ENCODE measurements at regions not wholly inside any gene's neighbourhood (a gene's known extent, or its start where the extent isn't known, plus 50 kb on each side); places are given as distances from the start of the nearest gene placed in this dataset.

DNA sequence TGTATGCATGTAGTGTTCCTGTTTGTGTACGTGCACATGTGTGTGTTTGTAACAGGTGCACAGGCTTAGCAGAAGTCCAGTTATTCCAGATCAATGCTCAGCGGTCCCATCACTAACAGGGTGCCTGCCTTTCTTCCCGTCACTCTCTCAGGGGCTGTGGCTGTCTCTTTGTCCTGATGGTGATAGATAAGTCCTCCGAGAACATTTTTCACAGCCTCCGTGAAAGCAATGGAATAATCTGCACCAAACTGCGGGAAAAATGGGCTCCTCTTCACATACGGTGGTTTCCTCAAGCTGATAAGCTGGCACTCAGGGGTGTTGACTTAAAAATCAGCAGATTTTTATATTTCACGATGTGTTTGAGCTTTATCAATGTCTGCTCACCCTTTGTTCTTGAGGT is 342.3 kb downstream of the TMEM114 start:
- no peak for DNase-seq (ENCODE audit: low read depth)
- no peak overlapping the region for H3K4me3 ChIP-seq (ENCODE audit: low read length)
- TF ChIP-seq, protein P1, sequence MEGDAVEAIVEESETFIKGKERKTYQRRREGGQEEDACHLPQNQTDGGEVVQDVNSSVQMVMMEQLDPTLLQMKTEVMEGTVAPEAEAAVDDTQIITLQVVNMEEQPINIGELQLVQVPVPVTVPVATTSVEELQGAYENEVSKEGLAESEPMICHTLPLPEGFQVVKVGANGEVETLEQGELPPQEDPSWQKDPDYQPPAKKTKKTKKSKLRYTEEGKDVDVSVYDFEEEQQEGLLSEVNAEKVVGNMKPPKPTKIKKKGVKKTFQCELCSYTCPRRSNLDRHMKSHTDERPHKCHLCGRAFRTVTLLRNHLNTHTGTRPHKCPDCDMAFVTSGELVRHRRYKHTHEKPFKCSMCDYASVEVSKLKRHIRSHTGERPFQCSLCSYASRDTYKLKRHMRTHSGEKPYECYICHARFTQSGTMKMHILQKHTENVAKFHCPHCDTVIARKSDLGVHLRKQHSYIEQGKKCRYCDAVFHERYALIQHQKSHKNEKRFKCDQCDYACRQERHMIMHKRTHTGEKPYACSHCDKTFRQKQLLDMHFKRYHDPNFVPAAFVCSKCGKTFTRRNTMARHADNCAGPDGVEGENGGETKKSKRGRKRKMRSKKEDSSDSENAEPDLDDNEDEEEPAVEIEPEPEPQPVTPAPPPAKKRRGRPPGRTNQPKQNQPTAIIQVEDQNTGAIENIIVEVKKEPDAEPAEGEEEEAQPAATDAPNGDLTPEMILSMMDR (IDR thresholded peaks at IDR 0.05; ENCODE audit: insufficient read depth, low read depth, low read length, missing control alignments), result no peak

DNA sequence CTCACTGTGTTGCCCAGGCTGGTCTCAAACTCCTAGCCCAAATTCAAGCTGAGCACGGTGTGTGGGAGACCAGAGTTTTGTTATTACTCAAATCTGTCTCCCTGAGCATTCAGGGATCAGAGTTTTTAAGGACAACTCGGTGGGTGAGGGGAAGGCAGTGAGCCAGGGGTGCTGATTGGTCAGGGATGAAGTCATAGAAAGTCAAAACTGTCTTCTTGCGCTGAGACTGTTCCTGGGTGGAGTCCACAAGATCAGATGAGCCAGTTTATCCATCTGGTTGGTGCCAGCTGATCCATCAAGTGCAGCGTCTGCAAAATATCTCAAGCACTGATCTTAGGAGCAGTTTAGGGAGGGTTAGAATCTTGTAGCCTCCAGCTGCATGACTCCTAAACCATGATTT is 346.3 kb downstream of the TMEM114 start:
- TF ChIP-seq, protein P1 (IDR thresholded peaks at IDR 0.05; ENCODE audit: insufficient read depth, low read depth, low read length, missing control alignments), result no peak
- H3K4me3 ChIP-seq (ENCODE audit: low read length), result no peak overlapping the region
- no peak for DNase-seq (ENCODE audit: low read depth)

DNA sequence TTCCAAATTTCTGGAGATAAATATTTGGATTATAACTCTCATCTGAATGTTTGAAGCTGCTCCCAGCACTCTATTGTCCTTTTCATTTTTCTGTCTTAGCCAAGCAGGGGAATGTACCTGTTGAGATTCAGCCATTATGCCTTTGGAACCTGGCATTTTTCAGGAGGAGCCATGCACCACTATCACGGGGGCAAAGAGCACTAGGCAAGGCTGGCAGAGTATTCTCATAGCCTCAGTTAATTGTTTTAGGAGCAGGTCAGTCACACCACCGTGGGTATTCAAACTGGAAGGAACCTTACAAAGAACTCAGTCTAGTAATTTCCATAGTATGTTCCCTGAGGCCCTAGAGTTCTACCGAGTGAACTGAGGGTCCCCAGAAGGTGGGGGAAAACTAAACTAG is 348.9 kb downstream of the TMEM114 start:
- no peak for DNase-seq (ENCODE audit: low read depth)
- TF ChIP-seq, protein P1 (IDR thresholded peaks at IDR 0.05; ENCODE audit: insufficient read depth, low read depth, low read length, missing control alignments), result no peak
- no peak overlapping the region for H3K4me3 ChIP-seq (ENCODE audit: low read length)

DNA sequence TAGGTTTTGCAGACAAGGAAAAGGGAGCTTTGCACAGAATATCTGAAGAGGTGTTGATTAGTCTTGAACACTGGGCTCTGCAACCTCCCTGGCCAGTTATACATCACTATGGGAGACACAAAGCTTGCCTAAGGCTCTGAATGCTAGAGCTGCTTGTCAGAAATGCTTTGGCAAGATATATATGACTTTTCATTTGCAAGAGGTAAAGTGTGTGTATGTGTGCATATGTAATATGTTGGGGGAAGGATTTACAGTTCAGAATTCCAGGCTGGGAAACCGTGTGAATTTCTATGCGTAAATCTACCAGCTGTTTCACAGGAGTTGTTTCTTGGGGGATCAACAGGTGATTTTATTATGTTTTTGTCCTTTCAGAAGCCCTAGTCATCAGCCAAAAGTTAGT is 350.9 kb downstream of the TMEM114 start:
- no peak overlapping the region for H3K4me3 ChIP-seq (ENCODE audit: low read length)
- TF ChIP-seq, protein P1 (IDR thresholded peaks at IDR 0.05; ENCODE audit: insufficient read depth, low read depth, low read length, missing control alignments), result no peak
- no peak for DNase-seq (ENCODE audit: low read depth)

DNA sequence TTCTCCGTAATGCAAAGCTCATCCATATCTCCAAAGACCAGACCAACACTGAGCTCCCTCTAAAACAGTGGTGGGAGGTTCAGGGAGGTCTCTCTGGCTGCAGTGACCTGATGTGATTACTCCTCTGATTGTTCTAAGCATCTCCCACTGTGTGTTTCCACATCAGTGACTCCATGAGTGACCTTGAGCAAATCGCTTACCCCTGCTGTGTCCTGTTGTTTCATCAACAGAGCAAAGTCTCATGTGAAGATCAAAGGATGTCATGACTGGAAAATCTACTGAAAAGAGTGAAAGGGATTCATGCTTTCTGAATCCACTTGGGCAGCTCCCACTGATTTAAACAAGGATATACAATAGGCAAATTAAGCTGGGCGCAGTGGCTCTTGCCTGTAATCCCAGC is 352.9 kb downstream of the TMEM114 start:
- TF ChIP-seq, protein P1 (IDR thresholded peaks at IDR 0.05; ENCODE audit: insufficient read depth, low read depth, low read length, missing control alignments), result no peak
- no peak for DNase-seq (ENCODE audit: low read depth)
- no peak overlapping the region for H3K4me3 ChIP-seq (ENCODE audit: low read length)

DNA sequence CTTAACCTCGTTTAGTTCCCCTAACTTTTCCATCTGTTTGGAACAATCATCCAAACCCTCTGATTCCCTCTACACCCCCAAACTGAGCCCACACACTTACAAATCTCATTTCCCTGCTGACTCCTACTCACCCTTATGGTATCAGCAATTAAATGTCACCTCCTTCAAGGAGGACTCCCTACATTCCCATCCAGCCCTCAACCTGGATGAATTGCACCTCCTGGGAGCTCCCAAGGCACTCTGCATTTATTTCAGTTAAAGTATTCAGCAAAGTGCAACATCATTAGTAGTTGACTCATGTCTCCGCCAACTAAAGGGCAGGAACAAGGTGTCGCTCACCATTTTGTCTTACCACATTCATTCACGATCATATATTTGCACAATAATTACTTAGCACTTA is 353.5 kb downstream of the TMEM114 start:
- H3K4me3 ChIP-seq (ENCODE audit: low read length), result no peak overlapping the region
- TF ChIP-seq, protein P1 (IDR thresholded peaks at IDR 0.05; ENCODE audit: insufficient read depth, low read depth, low read length, missing control alignments), result no peak
- no peak for DNase-seq (ENCODE audit: low read depth)

DNA sequence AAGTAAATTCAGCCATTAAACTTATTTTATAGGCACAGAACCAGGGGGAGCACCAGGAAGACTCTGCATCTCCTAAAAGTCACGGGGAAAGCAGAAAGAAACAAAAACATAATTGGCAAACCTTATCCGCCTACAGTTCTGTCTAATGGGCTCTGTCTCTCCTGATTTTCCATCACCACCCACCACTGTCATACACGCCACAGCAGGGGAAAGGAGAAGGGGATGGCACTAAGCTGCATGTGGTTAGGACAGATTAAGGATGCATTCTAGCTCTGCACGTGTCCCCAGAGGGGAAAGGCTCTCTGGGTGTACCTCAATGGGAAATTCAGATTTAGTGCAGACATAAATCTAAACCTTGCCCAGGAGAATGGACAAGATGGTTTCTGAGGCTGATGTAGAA is 359.8 kb downstream of the TMEM114 start:
- TF ChIP-seq, protein P1 (IDR thresholded peaks at IDR 0.05; ENCODE audit: insufficient read depth, low read depth, low read length, missing control alignments), result no peak
- DNase-seq (ENCODE audit: low read depth), result no peak
- H3K4me3 ChIP-seq (ENCODE audit: low read length), result no peak overlapping the region
